ENCODE measurements at regions not wholly inside any gene's neighbourhood (a gene's known extent, or its start where the extent isn't known, plus 50 kb on each side); places are given as distances from the start of the nearest gene placed in this dataset. TPM values are rescaled to one million over a fixed set of nuclear protein-coding genes. Genes with fewer than 3 reads are reported as not detected.

DNA sequence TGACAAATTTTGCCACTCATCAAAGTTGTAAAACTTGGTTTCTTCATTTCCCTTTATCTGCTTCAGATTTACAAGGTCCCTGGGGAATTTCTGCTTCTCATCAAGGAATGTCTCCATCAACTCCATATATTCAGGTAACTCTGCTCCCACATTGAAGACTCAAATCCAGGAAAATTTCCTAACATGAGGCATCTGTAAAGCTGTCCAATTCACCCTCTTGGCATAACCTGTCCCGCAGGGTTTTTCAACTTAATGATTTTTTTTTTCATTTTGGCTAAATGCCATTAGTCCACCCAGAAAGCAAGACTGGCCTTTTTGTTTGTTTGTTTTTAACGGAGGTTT is 50.2 kb upstream of the SLC30A5 start:
- Histone ChIP-seq H3K9me3 (no peaks in the 10 kb centered on the region), H3K36me3 (no peaks in the 10 kb centered on the region), H3K4me1 (ENCODE audit: insufficient read depth) (no peaks in the 10 kb centered on the region), H3K4me3 (peak overlapping the region; percentile 43), H3K27me3 (no peaks in the 10 kb centered on the region), H3K27ac (peak overlapping the region in 1 of 2 donors; percentile 33)
- intact Hi-C loops (cut with DNase I) = no loop called here
- no peak for DNase-seq
- WGBS, 3 donors = 30 to 33% (median 31%) methylated on average over 2 of the region's 2 CpGs
- TF ChIP-seq EP300 (IDR thresholded peaks at IDR 0.05) (no peak), POLR2A (IDR thresholded peaks at IDR 0.05) (no peak)
- TF ChIP-seq, protein P1, sequence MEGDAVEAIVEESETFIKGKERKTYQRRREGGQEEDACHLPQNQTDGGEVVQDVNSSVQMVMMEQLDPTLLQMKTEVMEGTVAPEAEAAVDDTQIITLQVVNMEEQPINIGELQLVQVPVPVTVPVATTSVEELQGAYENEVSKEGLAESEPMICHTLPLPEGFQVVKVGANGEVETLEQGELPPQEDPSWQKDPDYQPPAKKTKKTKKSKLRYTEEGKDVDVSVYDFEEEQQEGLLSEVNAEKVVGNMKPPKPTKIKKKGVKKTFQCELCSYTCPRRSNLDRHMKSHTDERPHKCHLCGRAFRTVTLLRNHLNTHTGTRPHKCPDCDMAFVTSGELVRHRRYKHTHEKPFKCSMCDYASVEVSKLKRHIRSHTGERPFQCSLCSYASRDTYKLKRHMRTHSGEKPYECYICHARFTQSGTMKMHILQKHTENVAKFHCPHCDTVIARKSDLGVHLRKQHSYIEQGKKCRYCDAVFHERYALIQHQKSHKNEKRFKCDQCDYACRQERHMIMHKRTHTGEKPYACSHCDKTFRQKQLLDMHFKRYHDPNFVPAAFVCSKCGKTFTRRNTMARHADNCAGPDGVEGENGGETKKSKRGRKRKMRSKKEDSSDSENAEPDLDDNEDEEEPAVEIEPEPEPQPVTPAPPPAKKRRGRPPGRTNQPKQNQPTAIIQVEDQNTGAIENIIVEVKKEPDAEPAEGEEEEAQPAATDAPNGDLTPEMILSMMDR (IDR thresholded peaks at IDR 0.05) = no peak

Small RNA genes lying in the stretch of these regions (small RNA-seq; reads per million reads assigned to genes)
- gene RF00096 (not detected), gene RN7SKP251 (not detected), gene VWA8P1 (not detected)

All from ovary (tissue), 7 donors.